ENCODE measurements at regions not wholly inside any gene's neighbourhood (a gene's known extent, or its start where the extent isn't known, plus 50 kb on each side); places are given as distances from the start of the nearest gene placed in this dataset.

DNA sequence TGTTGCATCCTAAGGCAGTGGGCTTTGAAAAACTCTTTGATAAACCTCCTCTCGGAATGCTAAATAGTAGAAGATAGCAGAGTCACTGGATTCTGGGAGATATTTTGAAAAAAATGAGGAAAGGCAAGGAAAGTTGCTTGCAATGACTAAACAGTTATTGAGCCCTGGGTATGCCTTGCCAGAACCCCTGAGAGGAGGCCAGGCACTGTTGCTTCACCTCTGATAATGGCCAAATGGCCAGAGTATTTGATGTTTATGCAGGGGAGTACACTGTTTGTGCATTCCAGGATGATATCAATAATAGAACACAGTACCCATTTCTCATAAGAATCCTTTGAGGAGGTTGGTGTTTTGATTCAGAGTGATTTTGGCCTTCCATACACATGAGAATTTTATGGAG is 935.1 kb upstream of the WWC1 start:
- ATAC-seq (no peak), DNase-seq (no peak)
- no peaks in the 10 kb centered on the region for H3K27me3 ChIP-seq
- no peak overlapping the region for H3K4me3 ChIP-seq
- in situ Hi-C loops (cut with MboI; ENCODE audit: low sequenced_read_pairs in 4 of 4) = no loop called here
- H3K36me3 ChIP-seq = no peaks in the 10 kb centered on the region
- no peak overlapping the region for H3K27ac ChIP-seq
- no peaks in the 10 kb centered on the region for H3K9me3 ChIP-seq
- no peaks in the 10 kb centered on the region for H3K4me1 ChIP-seq
- TF ChIP-seq, protein P1, sequence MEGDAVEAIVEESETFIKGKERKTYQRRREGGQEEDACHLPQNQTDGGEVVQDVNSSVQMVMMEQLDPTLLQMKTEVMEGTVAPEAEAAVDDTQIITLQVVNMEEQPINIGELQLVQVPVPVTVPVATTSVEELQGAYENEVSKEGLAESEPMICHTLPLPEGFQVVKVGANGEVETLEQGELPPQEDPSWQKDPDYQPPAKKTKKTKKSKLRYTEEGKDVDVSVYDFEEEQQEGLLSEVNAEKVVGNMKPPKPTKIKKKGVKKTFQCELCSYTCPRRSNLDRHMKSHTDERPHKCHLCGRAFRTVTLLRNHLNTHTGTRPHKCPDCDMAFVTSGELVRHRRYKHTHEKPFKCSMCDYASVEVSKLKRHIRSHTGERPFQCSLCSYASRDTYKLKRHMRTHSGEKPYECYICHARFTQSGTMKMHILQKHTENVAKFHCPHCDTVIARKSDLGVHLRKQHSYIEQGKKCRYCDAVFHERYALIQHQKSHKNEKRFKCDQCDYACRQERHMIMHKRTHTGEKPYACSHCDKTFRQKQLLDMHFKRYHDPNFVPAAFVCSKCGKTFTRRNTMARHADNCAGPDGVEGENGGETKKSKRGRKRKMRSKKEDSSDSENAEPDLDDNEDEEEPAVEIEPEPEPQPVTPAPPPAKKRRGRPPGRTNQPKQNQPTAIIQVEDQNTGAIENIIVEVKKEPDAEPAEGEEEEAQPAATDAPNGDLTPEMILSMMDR (IDR thresholded peaks at IDR 0.05 in 4 of 5, conservative IDR thresholded peaks at IDR 0.05 in 1 of 5) = no peak
- no peak for TF ChIP-seq POLR2A (IDR thresholded peaks at IDR 0.05)
- intact Hi-C loops (cut with DNase I; ENCODE audit: low total_unique reads) = no loop called here

DNA sequence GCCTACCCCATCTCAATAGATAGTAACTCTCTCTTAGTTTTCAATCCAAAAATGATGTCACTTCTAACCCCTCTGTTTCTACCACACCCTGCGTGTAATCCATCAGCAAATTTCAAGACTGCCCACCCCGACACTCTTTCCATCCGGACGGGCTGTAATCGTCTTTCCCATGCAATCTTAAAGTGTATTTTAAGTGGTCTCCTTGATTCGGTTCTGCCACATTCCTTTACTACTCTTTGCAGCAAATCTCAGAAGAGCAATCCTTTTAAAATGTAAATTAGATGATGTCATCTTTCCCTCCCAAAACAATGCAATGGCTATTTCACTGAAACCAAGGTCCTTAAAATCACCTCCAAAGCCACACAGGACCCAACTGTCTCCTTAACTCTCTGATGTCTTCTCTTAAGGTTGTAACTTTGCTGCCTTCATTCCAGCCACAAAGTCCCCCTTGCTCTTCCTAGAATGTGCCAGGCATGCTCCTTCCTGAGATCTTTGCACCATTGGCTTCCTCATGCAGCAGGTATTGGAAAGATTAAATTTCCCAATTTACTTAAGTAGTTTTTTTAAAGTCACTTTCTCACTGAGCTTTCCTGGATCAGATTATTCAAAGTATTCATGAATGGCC is 932.5 kb upstream of the WWC1 start:
- Histone ChIP-seq H3K27me3 (no peaks in the 10 kb centered on the region), H3K4me1 (no peaks in the 10 kb centered on the region), H3K36me3 (no peaks in the 10 kb centered on the region), H3K27ac (no peak overlapping the region), H3K9me3 (no peaks in the 10 kb centered on the region), H3K4me3 (no peak overlapping the region)
- intact Hi-C loops (cut with DNase I; ENCODE audit: low total_unique reads) = no loop called here
- no peak for TF ChIP-seq POLR2A (IDR thresholded peaks at IDR 0.05)
- TF ChIP-seq, protein P1 (IDR thresholded peaks at IDR 0.05 in 4 of 5, conservative IDR thresholded peaks at IDR 0.05 in 1 of 5) = no peak
- ATAC-seq (no peak), DNase-seq (no peak)
- in situ Hi-C loops (cut with MboI; ENCODE audit: low sequenced_read_pairs in 4 of 4) = no loop called here

DNA sequence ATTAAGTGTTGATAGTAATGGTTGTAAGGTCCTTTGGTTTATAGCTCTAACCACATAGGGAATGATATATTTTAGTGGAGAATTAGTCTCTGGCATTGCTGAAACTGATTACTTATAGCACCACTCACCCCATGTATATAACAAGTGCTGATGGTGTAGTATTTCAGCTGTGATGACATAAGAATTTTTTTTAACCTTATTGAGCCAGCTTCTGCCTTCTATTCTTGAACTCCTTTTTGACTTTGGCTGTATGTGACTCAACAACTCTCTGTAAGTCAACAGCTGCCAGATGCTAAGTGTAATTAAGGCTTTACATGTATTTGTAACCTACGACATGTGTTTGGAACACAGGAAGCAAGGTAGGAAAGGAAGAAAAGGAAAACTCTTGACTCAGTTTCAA is 929.6 kb upstream of the WWC1 start:
- DNase-seq (no peak), ATAC-seq (no peak)
- Histone ChIP-seq H3K4me3 (no peak overlapping the region), H3K27ac (no peak overlapping the region), H3K36me3 (no peaks in the 10 kb centered on the region), H3K9me3 (no peaks in the 10 kb centered on the region), H3K27me3 (no peaks in the 10 kb centered on the region), H3K4me1 (no peaks in the 10 kb centered on the region)
- in situ Hi-C loops (cut with MboI; ENCODE audit: low sequenced_read_pairs in 4 of 4) (no loop called here), intact Hi-C loops (cut with DNase I; ENCODE audit: low total_unique reads) (no loop called here)
- TF ChIP-seq POLR2A (IDR thresholded peaks at IDR 0.05) = no peak
- TF ChIP-seq, protein P1 (IDR thresholded peaks at IDR 0.05 in 4 of 5, conservative IDR thresholded peaks at IDR 0.05 in 1 of 5) = no peak

DNA sequence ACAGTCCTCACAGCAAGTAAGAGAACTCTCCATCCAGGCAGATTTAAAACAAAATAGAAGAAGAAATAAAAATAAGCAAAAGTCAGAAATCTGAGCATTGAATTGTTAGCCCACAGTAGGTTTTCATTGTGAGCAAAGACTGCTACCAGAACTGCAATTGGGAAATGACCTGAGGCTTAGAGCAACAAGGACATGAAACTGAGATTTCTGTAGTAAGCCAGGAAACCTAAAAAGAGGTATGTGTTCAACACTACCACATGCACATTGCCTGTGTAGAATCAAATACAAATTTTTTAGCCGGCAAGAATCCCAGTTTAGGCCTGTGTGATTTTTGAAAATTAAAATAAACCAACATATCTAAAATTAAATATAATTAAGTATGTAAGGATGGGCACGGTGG is 928.4 kb upstream of the WWC1 start:
- TF ChIP-seq, protein P1 (IDR thresholded peaks at IDR 0.05 in 4 of 5, conservative IDR thresholded peaks at IDR 0.05 in 1 of 5) = no peak
- no peak for TF ChIP-seq POLR2A (IDR thresholded peaks at IDR 0.05)
- intact Hi-C loops (cut with DNase I; ENCODE audit: low total_unique reads) (no loop called here), in situ Hi-C loops (cut with MboI; ENCODE audit: low sequenced_read_pairs in 4 of 4) (no loop called here)
- no peaks in the 10 kb centered on the region for H3K9me3 ChIP-seq
- ATAC-seq = no peak
- H3K36me3 ChIP-seq = no peaks in the 10 kb centered on the region
- H3K27me3 ChIP-seq = no peaks in the 10 kb centered on the region
- no peaks in the 10 kb centered on the region for H3K4me1 ChIP-seq
- H3K4me3 ChIP-seq = no peak overlapping the region
- H3K27ac ChIP-seq = no peak overlapping the region
- DNase-seq = no peak

DNA sequence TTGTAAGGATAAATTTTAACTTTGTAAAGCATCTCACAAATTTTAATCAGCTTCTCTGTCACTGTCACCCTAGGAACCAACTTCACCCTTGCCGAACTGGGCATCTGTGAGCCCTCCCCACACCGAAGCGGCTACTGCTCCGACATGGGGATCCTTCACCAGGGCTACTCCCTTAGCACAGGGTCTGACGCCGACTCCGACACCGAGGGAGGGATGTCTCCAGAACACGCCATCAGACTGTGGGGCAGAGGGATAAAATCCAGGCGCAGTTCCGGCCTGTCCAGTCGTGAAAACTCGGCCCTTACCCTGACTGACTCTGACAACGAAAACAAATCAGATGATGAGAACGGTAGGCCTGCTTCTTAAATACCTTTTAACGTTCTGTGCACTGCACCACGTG is 916.3 kb upstream of the WWC1 start:
- no peak overlapping the region for H3K27ac ChIP-seq
- H3K4me3 ChIP-seq = no peak overlapping the region
- no peaks in the 10 kb centered on the region for H3K4me1 ChIP-seq
- intact Hi-C loops (cut with DNase I; ENCODE audit: low total_unique reads) = no loop called here
- H3K27me3 ChIP-seq = no peaks in the 10 kb centered on the region
- H3K36me3 ChIP-seq = no peaks in the 10 kb centered on the region
- DNase-seq (no peak), ATAC-seq (no peak)
- H3K9me3 ChIP-seq = no peaks in the 10 kb centered on the region
- TF ChIP-seq, protein P1 (IDR thresholded peaks at IDR 0.05 in 4 of 5, conservative IDR thresholded peaks at IDR 0.05 in 1 of 5) = no peak
- no peak for TF ChIP-seq POLR2A (IDR thresholded peaks at IDR 0.05)
- in situ Hi-C loops (cut with MboI; ENCODE audit: low sequenced_read_pairs in 4 of 4) = no loop called here

All from gastrocnemius medialis (tissue), 4 donors.